GM19099 (cell line): ENCODE measurements at regions not wholly inside any gene's neighbourhood (a gene's known extent, or its start where the extent isn't known, plus 50 kb on each side); places are given as distances from the start of the nearest gene placed in this dataset.
A peak's percentile ranks its signal among the peaks of the same experiment; 100 is the strongest.

Experiments used
- POLR2A ChIP-seq: IDR thresholded peaks from 3 replicates; pipeline ENCODE4 v1.6.1; 2011; ENCODE audit warnings: low read depth; ENCODE audit not compliant: insufficient read length; ENCODE audit errors: extremely low read depth

- TF ChIP-seq POLR2A = no peak
Measured at GRCh38 chr20:48364055-48364454, 463.7 kb downstream of the PREX1 start.

DNA sequence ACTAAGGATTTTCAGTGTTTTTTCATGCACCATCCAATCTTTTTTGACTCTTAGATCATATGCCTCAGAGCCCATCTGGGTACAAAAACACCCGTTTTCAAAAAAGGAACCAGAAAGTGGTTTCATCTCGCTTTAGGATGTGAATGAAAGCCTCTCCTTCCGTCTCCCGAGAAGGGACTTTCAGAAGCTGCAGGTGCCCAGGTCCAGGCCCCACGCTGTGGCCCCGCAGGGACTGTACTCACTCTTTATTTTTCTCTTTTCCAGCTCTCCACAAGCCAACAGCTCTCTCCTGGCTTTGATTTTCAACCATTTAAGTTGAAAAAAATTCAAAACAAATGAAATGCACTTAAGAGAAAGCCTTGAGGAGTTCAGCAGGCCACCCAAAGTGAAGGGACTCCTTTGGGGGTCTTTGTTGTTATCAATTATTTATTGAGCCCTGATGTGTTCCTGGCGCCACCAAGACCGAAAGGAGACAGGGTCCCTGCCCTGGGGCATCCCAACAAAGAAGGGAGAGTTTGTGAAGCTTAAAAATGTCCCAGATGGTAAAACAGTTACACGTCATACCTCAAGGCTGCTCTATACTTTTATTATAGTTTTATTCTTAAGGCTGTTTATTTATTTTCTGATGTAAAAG lies 467.3 kb downstream of the PREX1 start:
- no peak for TF ChIP-seq POLR2A

- TF ChIP-seq POLR2A = peak; percentile 47
Measured at GRCh38 chr20:48359692-48360341, 468.0 kb downstream of the PREX1 start.

DNA sequence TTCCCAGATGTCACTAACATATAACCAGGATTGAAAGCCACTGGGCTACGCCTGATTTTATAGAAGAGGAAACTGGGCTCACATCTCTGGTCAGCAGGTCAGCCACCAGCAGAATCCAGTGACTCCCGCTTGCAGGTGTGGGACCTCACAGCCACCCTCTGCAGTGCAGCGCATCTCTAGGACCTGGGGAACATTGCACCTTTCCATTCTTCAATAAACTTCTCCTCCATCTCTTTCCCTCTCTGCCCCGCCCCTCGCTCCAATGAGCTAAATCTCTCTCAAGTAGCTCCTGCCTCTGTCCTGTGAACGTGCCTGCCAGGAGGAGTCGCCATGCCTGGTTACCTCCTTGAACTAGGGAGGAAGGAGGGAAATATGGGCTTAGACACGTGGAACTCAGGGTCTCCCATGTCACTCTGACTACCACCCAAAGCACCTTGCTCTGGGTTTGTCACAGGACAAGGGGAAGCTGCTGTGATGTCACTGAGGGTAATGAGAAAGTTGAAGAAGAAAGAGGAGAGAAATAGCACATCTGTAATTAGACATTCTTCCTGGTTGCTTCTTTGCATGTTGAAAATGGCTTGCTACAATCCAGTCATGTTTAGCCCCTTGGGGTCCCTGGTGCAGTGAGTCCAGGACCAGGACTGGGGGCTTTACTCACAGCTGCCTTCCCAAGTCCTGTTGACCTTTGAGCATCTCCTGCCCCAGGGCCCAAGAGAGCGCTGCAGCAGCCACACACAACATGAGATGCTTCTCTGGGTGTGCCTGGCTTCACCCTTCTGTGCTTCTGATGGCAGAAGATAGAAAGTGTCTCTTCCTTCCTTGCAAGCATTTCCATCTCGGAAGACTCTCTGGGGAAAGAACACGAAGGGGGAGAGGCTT lies 469.4 kb downstream of the PREX1 start:
- no peak for TF ChIP-seq POLR2A

DNA sequence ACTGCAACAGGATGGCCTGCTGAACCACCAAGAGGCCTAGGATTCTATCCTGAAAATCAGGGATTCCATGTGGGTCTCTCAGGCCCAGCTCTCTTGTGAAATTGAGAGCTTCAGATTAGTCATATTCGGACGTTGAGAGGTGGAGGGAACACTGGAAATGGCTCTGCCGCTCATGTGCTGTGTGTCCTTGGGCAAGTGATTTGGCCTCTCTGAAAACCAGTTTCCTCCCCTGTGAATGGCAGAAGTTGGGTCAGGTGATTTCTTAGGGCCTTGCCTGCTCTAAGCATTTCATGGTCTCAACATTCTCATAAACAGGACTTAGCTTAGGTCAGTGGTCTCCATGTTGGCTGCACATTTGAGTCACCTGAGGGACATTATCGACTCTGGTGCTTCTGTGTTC lies 470.1 kb downstream of the PREX1 start:
- TF ChIP-seq POLR2A = no peak

DNA sequence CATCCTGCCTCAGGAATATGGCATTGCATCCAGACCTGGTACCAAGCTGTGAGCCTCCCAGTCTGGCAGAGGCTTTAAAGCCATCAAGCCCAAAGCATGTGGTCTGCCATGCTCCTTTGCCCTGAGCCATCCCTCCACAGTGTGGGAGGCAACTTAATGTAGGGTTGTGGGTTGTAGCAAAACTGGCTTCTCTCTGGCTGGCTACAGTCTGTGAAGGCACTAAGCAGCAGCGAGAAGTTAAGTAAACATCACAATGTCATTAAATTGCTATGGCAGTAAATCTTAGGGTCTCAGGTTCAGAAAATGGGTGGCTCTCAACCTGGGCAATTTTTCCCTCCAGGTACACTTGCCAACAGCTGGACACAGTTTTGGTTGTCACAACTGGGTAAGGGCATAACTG lies 472.9 kb downstream of the PREX1 start:
- TF ChIP-seq POLR2A = no peak

- no peak for TF ChIP-seq POLR2A
Measured at GRCh38 chr20:48354320-48354876, 473.4 kb downstream of the PREX1 start.

- TF ChIP-seq POLR2A = no peak
Measured at GRCh38 chr20:48352628-48353027, 475.2 kb downstream of the PREX1 start.

DNA sequence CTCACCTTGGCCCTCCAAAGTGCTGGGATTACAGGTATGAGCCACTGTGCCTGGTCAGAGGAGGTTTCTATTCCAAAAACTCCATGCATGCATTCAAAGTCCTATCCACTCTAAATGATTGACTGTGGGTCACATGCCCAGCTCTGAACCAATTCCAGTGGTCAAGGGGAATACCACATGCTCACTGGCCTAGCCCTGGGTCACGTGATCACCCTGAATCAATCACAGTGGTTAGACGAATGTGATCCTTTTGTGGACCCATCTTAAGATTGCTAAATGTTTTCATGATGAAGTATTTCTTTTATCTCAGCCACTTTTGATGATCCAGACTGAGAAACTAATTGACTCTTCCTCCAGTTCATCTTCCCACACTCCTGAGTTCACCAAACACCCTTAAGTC lies 475.8 kb downstream of the PREX1 start:
- TF ChIP-seq POLR2A = no peak

- TF ChIP-seq POLR2A = no peak
Measured at GRCh38 chr20:48350313-48350988, 477.3 kb downstream of the PREX1 start.

- no peak for TF ChIP-seq POLR2A
Measured at GRCh38 chr20:48349656-48350055, 478.1 kb downstream of the PREX1 start.

DNA sequence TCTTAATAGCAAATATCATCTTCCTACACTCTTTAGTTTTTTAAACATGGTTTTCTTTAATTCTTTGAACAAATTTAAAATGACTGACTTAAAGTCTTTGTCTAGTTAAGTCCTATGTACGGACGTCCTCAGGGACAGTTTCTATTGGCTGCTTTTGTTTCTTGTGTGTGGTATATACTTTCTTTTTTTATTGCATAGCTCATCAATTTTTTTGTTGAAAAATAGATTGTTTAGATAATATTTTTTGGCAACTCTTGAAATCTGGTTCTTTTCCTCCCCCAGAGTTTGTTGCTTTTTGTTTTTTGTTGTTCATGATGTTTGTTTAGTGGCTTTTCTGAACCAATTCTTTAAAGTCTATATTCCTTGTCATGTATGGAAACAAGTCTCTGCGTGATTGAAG lies 479.8 kb downstream of the PREX1 start:
- TF ChIP-seq POLR2A = no peak

GRCh38 chr20:48342822-48343513 lies 484.8 kb downstream of the PREX1 start:
- TF ChIP-seq POLR2A = no peak

GRCh38 chr20:48340883-48341281 lies 486.9 kb downstream of the PREX1 start:
- no peak for TF ChIP-seq POLR2A
